HL-60 (cell line): ENCODE measurements at regions not wholly inside any gene's neighbourhood (a gene's known extent, or its start where the extent isn't known, plus 50 kb on each side); places are given as distances from the start of the nearest gene placed in this dataset.

Experiments used
- GABPA ChIP-seq: IDR thresholded peaks from 2 replicates; pipeline ENCODE4 v1.6.1; 2012; ENCODE audit warnings: low read depth
- POLR2AphosphoS5 ChIP-seq: IDR thresholded peaks from 2 replicates; pipeline ENCODE4 v1.6.1; 2012; ENCODE audit warnings: low read depth
- REST ChIP-seq: IDR thresholded peaks from 2 replicates; pipeline ENCODE4 v1.6.1; 2012; ENCODE audit warnings: low read depth; ENCODE audit not compliant: insufficient replicate concordance
- TF ChIP-seq, protein P1 (sequence below): IDR thresholded peaks from one replicate; pipeline ENCODE4 v1.5.1; 2011; ENCODE audit warnings: low read length, control low read depth, inconsistent platforms; ENCODE audit not compliant: insufficient read depth

DNA sequence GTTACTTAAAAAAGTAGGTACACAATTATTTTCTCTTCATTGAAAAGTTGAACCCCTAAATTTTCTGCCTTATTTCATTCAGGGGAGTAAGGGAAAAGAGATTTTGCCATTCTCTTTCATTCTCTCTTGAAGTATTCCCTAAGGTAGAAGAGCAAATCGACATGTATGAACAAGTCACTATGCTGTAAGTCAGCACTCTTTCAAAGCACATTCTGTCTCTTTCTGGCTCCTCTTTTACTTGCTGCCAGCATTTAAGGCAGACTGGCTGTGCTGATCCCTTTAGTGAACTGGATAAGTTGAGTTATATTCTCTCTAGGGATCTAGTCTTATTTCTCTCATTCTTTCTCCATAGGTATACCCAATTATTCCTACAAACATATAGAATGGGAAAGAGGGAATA is 222.3 kb upstream of the ZWINT start:
- TF ChIP-seq, protein P1, sequence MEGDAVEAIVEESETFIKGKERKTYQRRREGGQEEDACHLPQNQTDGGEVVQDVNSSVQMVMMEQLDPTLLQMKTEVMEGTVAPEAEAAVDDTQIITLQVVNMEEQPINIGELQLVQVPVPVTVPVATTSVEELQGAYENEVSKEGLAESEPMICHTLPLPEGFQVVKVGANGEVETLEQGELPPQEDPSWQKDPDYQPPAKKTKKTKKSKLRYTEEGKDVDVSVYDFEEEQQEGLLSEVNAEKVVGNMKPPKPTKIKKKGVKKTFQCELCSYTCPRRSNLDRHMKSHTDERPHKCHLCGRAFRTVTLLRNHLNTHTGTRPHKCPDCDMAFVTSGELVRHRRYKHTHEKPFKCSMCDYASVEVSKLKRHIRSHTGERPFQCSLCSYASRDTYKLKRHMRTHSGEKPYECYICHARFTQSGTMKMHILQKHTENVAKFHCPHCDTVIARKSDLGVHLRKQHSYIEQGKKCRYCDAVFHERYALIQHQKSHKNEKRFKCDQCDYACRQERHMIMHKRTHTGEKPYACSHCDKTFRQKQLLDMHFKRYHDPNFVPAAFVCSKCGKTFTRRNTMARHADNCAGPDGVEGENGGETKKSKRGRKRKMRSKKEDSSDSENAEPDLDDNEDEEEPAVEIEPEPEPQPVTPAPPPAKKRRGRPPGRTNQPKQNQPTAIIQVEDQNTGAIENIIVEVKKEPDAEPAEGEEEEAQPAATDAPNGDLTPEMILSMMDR, result no peak
- TF ChIP-seq POLR2AphosphoS5 (no peak), GABPA (no peak), REST (no peak)
